Muscle layer of colon (tissue), 2 donors: ENCODE measurements at regions not wholly inside any gene's neighbourhood (a gene's known extent, or its start where the extent isn't known, plus 50 kb on each side); places are given as distances from the start of the nearest gene placed in this dataset.
"Not testable (repeated sequence)": the region's sequence is repeated elsewhere in the genome, so short reads cannot be mapped to it uniquely, and the experiment has no call there.

Experiments
- H3K27ac ChIP-seq: one replicate; pipeline ENCODE4 v1.7.0; 2013; ENCODE audit warnings: low read depth, mild to moderate bottlenecking, low read length, moderate library complexity
- H3K27me3 ChIP-seq, 2 donors: one replicate each; pipeline ENCODE4 v1.7.0; 2013; ENCODE audit warnings: low read length in 2 of 2, mild to moderate bottlenecking in 2 of 2; ENCODE audit not compliant: insufficient read depth in 2 of 2, control insufficient read depth in 1 of 2
- H3K36me3 ChIP-seq: one replicate; pipeline ENCODE4 v1.7.0; 2013; ENCODE audit warnings: mild to moderate bottlenecking, low read length; ENCODE audit not compliant: insufficient read depth
- H3K4me1 ChIP-seq: one replicate; pipeline ENCODE4 v1.7.0; 2013; ENCODE audit warnings: mild to moderate bottlenecking, low read length; ENCODE audit not compliant: insufficient read depth
- H3K4me3 ChIP-seq, 2 donors: one replicate each; pipeline ENCODE4 v1.7.0; 2013; ENCODE audit warnings: low read length in 2 of 2, low read depth in 1 of 2, mild to moderate bottlenecking in 1 of 2, moderate library complexity in 1 of 2
- H3K9ac ChIP-seq: one replicate; pipeline ENCODE4 v1.7.0; 2013; ENCODE audit warnings: low read length
- H3K9me3 ChIP-seq: one replicate; pipeline ENCODE4 v1.7.0; 2013; ENCODE audit warnings: mild to moderate bottlenecking, low read length
- donor health status: abdominal sarcoma.
- donor health status: Adenocarcinoma of cecum.

- no peak overlapping the region for H3K4me3 ChIP-seq
- no peak overlapping the region for H3K9ac ChIP-seq
- H3K9me3 ChIP-seq, result no peaks in the 10 kb centered on the region
- H3K36me3 ChIP-seq, result no peaks in the 10 kb centered on the region
- peaks cover 19% of the 10 kb centered on the region for H3K4me1 ChIP-seq
- H3K27me3 ChIP-seq, result no peaks in the 10 kb centered on the region
- H3K27ac ChIP-seq, result peak overlapping the region; percentile 35
Measured at GRCh38 chr3:147298511-147298982, 107.8 kb downstream of the ZIC4 start.

GRCh38 chr3:147297761-147298350 lies 108.5 kb downstream of the ZIC4 start:
- Histone ChIP-seq H3K9ac (no peak overlapping the region), H3K4me3 (no peak overlapping the region), H3K9me3 (no peaks in the 10 kb centered on the region), H3K36me3 (no peaks in the 10 kb centered on the region), H3K27ac (no peak overlapping the region), H3K4me1 (peaks cover 19% of the 10 kb centered on the region), H3K27me3 (no peaks in the 10 kb centered on the region)

- H3K9me3 ChIP-seq, H3K36me3 ChIP-seq, H3K4me3 ChIP-seq, H3K9ac ChIP-seq, H3K4me1 ChIP-seq, H3K27me3 ChIP-seq, H3K27ac ChIP-seq: not testable (repeated sequence)
Measured at GRCh38 chr3:147287370-147287769, 119.0 kb downstream of the ZIC4 start.

GRCh38 chr3:147269907-147270306 lies 136.4 kb downstream of the ZIC4 start:
- no peak overlapping the region for H3K27ac ChIP-seq
- H3K9ac ChIP-seq, result no peak overlapping the region
- H3K4me3 ChIP-seq, result no peak overlapping the region
- no peaks in the 10 kb centered on the region for H3K4me1 ChIP-seq
- no peaks in the 10 kb centered on the region for H3K27me3 ChIP-seq
- no peaks in the 10 kb centered on the region for H3K36me3 ChIP-seq
- no peaks in the 10 kb centered on the region for H3K9me3 ChIP-seq

- no peak overlapping the region for H3K4me3 ChIP-seq
- no peaks in the 10 kb centered on the region for H3K9me3 ChIP-seq
- no peak overlapping the region for H3K27ac ChIP-seq
Measured at GRCh38 chr3:147267434-147267833, 138.9 kb downstream of the ZIC4 start.

GRCh38 chr3:147257944-147258343 lies 148.4 kb downstream of the ZIC4 start:
- no peaks in the 10 kb centered on the region for H3K4me1 ChIP-seq
- no peak overlapping the region for H3K9ac ChIP-seq
- no peak overlapping the region for H3K27ac ChIP-seq
- H3K27me3 ChIP-seq, result no peaks in the 10 kb centered on the region
- H3K36me3 ChIP-seq, result no peaks in the 10 kb centered on the region
- H3K4me3 ChIP-seq, result no peak overlapping the region
- no peaks in the 10 kb centered on the region for H3K9me3 ChIP-seq

More at GRCh38 chr3:147267434-147267833, 138.9 kb downstream of the ZIC4 start:
- Histone ChIP-seq H3K4me1 (no peaks in the 10 kb centered on the region), H3K36me3 (no peaks in the 10 kb centered on the region), H3K27me3 (no peaks in the 10 kb centered on the region), H3K9ac (no peak overlapping the region)

- Histone ChIP-seq H3K9ac (no peak overlapping the region), H3K4me1 (no peaks in the 10 kb centered on the region), H3K36me3 (no peaks in the 10 kb centered on the region), H3K27ac (no peak overlapping the region), H3K9me3 (no peaks in the 10 kb centered on the region), H3K4me3 (no peak overlapping the region), H3K27me3 (no peaks in the 10 kb centered on the region)
Measured at GRCh38 chr3:147256739-147257138, 149.6 kb downstream of the ZIC4 start.

GRCh38 chr3:147246906-147247305 lies 159.4 kb downstream of the ZIC4 start:
- no peak overlapping the region for H3K27ac ChIP-seq
- no peaks in the 10 kb centered on the region for H3K36me3 ChIP-seq
- H3K4me1 ChIP-seq, result no peaks in the 10 kb centered on the region
- H3K27me3 ChIP-seq, result no peaks in the 10 kb centered on the region
- H3K4me3 ChIP-seq, result no peak overlapping the region
- H3K9ac ChIP-seq, result no peak overlapping the region
- no peaks in the 10 kb centered on the region for H3K9me3 ChIP-seq

- H3K4me3 ChIP-seq, H3K9ac ChIP-seq, H3K4me1 ChIP-seq, H3K27ac ChIP-seq, H3K27me3 ChIP-seq, H3K9me3 ChIP-seq, H3K36me3 ChIP-seq: not testable (repeated sequence)
Measured at GRCh38 chr3:147245638-147246037, 160.7 kb downstream of the ZIC4 start.

GRCh38 chr3:147245022-147245421 lies 161.3 kb downstream of the ZIC4 start:
- not testable (repeated sequence) for H3K4me1 ChIP-seq, H3K27ac ChIP-seq, H3K9me3 ChIP-seq, H3K27me3 ChIP-seq, H3K4me3 ChIP-seq, H3K36me3 ChIP-seq, H3K9ac ChIP-seq

- no peak overlapping the region for H3K9ac ChIP-seq
- no peaks in the 10 kb centered on the region for H3K27me3 ChIP-seq
- H3K4me1 ChIP-seq, result no peaks in the 10 kb centered on the region
- no peaks in the 10 kb centered on the region for H3K9me3 ChIP-seq
- H3K36me3 ChIP-seq, result no peaks in the 10 kb centered on the region
- H3K27ac ChIP-seq, result no peak overlapping the region
- H3K4me3 ChIP-seq, result no peak overlapping the region
Measured at GRCh38 chr3:147244397-147244796, 161.9 kb downstream of the ZIC4 start.

- Histone ChIP-seq H3K9ac (no peak overlapping the region), H3K27ac (no peak overlapping the region), H3K4me3 (no peak overlapping the region), H3K4me1 (no peaks in the 10 kb centered on the region), H3K27me3 (no peaks in the 10 kb centered on the region), H3K9me3 (no peaks in the 10 kb centered on the region), H3K36me3 (no peaks in the 10 kb centered on the region)
Measured at GRCh38 chr3:147240581-147240980, 165.8 kb downstream of the ZIC4 start.
